OCI-LY3 (cell line): ENCODE measurements at regions not wholly inside any gene's neighbourhood (a gene's known extent, or its start where the extent isn't known, plus 50 kb on each side); places are given as distances from the start of the nearest gene placed in this dataset.
A peak's percentile ranks its signal among the peaks of the same experiment; 100 is the strongest.

Source experiments
- H2AFZ ChIP-seq: fragments of 200-600, 300-600 bp; shearing (Covaris generic); 2 replicates; pipeline ENCODE4 v1.6.0; 2014; ENCODE audit warnings: antibody characterized with exemption, low read depth, low read length
- H3K27ac ChIP-seq: fragments of 200-600, 300-600 bp; sonication (generic); 2 replicates; pipeline ENCODE4 v1.5.1; 2014; ENCODE audit warnings: mild to moderate bottlenecking, low read length, moderate library complexity, mixed read lengths
- H3K27me3 ChIP-seq: fragments of 200-600, 300-600 bp; sonication (generic); 2 replicates; pipeline ENCODE4 v1.6.1; 2014; ENCODE audit warnings: low read depth, low read length, mixed read lengths
- H3K36me3 ChIP-seq: fragments of 200-600, 300-600 bp; sonication (generic); replicated peaks from 2 replicates; pipeline ENCODE3; 2014; ENCODE audit warnings: low read depth, low read length, mixed read lengths
- H3K4me1 ChIP-seq: fragments of 300-600, 200-600 bp; sonication (generic); 2 replicates; pipeline ENCODE4 v1.6.1; 2014; ENCODE audit warnings: low read length, mixed read lengths
- H3K4me2 ChIP-seq: fragments of 200-600, 300-600 bp; sonication (generic); 2 replicates; pipeline ENCODE4 v1.6.1; 2014; ENCODE audit warnings: low read length, mixed read lengths
- H3K4me3 ChIP-seq: fragments of 300-600, 200-600 bp; sonication (generic); 2 replicates; pipeline ENCODE4 v1.5.1; 2014; ENCODE audit warnings: antibody characterized with exemption, mild to moderate bottlenecking, low read length, moderate library complexity
- H3K79me2 ChIP-seq: fragments of 300-600, 200-600 bp; shearing (Covaris generic); 2 replicates; pipeline ENCODE4 v1.6.1; 2014; ENCODE audit warnings: mild to moderate bottlenecking, low read length, mixed read lengths
- H3K9ac ChIP-seq: fragments of 300-600, 200-600 bp; shearing (Covaris generic); 2 replicates; pipeline ENCODE4 v1.6.0; 2014; ENCODE audit warnings: mild to moderate bottlenecking, low read length, moderate library complexity
- H3K9me3 ChIP-seq: fragments of 200-600, 300-600 bp; shearing (Covaris generic); 2 replicates; pipeline ENCODE4 v1.6.1; 2014; ENCODE audit warnings: low read length, mixed read lengths; ENCODE audit not compliant: insufficient read depth
- H4K20me1 ChIP-seq: fragments of 200-600, 300-600 bp; sonication (generic); 2 replicates; pipeline ENCODE4 v1.6.1; 2016; ENCODE audit warnings: low read length, mixed read lengths; ENCODE audit not compliant: insufficient read depth
- EZH2phosphoT487 ChIP-seq: fragments of 200-600 bp; shearing (Covaris generic); IDR thresholded peaks from 2 replicates; pipeline ENCODE4 v1.6.1; 2018; ENCODE audit warnings: antibody characterized with exemption, mixed run types, low read depth
- TF ChIP-seq, protein P1 (sequence below): fragments of 200-600, 300-600 bp; sonication (generic); IDR thresholded peaks from 2 replicates; pipeline ENCODE4 v1.5.1; 2014; ENCODE audit warnings: antibody characterized with exemption, low read length, low read depth

DNA sequence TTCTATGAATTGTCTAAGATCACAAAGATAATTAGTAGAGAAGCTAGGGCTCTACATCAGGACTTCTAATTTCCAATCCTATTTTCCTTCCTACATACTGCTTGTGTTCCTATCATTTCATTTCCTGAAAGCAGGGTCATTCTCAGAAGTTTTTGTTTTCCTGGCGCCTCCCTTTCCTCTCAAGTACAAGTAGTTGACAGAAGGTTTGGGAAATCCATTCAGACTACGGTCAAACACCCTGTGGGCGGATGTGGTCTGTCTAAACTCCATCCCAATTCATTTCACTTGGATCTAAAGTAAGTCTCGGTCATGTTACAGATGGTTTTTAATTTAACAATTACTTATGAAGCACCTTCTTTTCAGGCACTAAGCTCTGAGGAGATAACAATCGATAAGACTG is 221.4 kb downstream of the MTERF1 start:
- TF ChIP-seq, protein P1, sequence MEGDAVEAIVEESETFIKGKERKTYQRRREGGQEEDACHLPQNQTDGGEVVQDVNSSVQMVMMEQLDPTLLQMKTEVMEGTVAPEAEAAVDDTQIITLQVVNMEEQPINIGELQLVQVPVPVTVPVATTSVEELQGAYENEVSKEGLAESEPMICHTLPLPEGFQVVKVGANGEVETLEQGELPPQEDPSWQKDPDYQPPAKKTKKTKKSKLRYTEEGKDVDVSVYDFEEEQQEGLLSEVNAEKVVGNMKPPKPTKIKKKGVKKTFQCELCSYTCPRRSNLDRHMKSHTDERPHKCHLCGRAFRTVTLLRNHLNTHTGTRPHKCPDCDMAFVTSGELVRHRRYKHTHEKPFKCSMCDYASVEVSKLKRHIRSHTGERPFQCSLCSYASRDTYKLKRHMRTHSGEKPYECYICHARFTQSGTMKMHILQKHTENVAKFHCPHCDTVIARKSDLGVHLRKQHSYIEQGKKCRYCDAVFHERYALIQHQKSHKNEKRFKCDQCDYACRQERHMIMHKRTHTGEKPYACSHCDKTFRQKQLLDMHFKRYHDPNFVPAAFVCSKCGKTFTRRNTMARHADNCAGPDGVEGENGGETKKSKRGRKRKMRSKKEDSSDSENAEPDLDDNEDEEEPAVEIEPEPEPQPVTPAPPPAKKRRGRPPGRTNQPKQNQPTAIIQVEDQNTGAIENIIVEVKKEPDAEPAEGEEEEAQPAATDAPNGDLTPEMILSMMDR: no peak
- TF ChIP-seq EZH2phosphoT487: no peak

DNA sequence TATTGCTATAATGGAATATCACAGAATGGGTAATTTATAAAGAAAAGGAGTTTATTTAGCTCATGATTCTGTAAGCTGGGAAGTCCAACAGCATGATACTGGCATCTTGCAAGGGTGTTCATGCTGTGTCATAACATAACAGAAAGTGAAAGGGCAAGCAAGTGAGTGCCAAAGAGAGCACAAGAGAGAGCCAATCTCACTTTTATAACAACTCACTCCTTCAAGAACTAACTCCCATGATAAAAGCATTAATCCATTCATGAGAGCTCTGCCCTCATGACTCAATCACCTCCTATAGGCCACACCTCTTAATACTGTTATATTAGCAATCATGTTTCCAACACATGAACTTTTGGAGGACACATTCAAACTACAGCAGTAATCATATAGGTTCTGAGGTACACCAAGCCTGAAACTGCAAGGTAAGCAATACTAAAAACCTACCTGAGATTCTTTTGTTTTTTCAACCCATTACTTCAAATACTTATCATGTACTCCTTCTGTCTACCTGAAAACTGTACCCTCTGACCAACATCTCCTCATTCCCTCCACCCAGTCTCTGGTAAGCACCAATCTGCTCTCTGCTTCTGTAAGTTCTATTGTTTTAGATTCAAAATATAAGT is 219.7 kb downstream of the MTERF1 start:
- no peaks in the 10 kb centered on the region for H3K27me3 ChIP-seq
- H3K9ac ChIP-seq: no peak overlapping the region
- no peak overlapping the region for H3K27ac ChIP-seq
- peaks cover 4% of the 10 kb centered on the region; the same call in 1 of the 2 replicates for H3K4me1 ChIP-seq
- no peaks in the 10 kb centered on the region for H3K36me3 ChIP-seq
- no peaks in the 10 kb centered on the region for H3K79me2 ChIP-seq
- H3K9me3 ChIP-seq: no peaks in the 10 kb centered on the region
- H3K4me2 ChIP-seq: no peak overlapping the region
- TF ChIP-seq EZH2phosphoT487: no peak
- TF ChIP-seq, protein P1: no peak
- peak overlapping the region; percentile 23; the same call in 1 of the 2 replicates for H2AFZ ChIP-seq
- H4K20me1 ChIP-seq: no peaks in the 10 kb centered on the region
- no peak overlapping the region for H3K4me3 ChIP-seq

More for the DNA sequence above, 221.4 kb downstream of the MTERF1 start:
- Histone ChIP-seq H3K4me2 (no peak overlapping the region), H3K4me1 (peaks cover 4% of the 10 kb centered on the region; the same call in 1 of the 2 replicates), H2AFZ (no peak overlapping the region), H4K20me1 (no peaks in the 10 kb centered on the region), H3K36me3 (no peaks in the 10 kb centered on the region), H3K27ac (no peak overlapping the region), H3K9me3 (no peaks in the 10 kb centered on the region), H3K79me2 (no peaks in the 10 kb centered on the region), H3K9ac (no peak overlapping the region), H3K27me3 (no peaks in the 10 kb centered on the region), H3K4me3 (no peak overlapping the region)

DNA sequence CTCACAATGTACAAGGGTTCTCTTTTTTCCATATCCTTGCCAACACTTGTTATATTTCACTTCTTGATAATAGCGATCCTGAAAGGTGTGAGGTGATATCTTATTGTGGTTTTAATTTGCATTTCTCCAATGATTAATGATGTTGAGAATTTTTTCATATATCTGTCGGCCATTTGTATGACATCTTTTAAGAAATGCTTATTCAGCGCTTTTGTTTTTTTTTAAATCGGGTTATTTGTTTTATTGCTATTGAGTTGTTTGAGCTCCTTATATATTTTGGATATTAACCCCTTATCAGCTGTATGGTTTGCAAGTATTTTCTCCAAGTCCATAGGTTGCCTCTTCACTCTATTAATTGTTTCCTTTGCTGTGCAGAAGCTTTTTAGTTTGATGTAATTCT is 218.8 kb downstream of the MTERF1 start:
- H2AFZ ChIP-seq: no peak overlapping the region
- H3K36me3 ChIP-seq: no peaks in the 10 kb centered on the region
- no peak overlapping the region for H3K27ac ChIP-seq
- H4K20me1 ChIP-seq: no peaks in the 10 kb centered on the region
- TF ChIP-seq, protein P1: no peak
- no peak for TF ChIP-seq EZH2phosphoT487
- H3K4me3 ChIP-seq: no peak overlapping the region
- no peaks in the 10 kb centered on the region for H3K9me3 ChIP-seq
- no peak overlapping the region for H3K4me2 ChIP-seq
- no peak overlapping the region for H3K9ac ChIP-seq
- H3K79me2 ChIP-seq: no peaks in the 10 kb centered on the region
- no peaks in the 10 kb centered on the region for H3K27me3 ChIP-seq
- H3K4me1 ChIP-seq: peaks cover 4% of the 10 kb centered on the region; the same call in 1 of the 2 replicates

DNA sequence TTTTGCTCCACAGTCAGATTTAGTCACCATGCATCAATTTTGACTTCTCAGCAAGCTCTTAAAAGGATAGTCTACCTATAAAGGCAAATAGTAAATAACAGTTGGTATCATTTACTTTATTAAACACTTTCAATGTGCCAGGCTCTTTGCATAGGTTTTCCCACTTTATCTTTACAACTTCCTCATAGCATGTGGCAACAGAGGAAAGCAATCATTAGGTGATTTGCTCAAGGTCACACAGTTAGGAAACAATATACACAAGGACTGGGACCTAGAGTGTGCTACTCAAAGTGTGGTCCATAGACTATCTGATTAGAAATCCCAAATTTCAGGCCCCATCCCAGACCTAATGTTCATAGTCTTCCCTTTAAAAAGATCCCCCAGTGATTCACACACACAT is 212.3 kb downstream of the MTERF1 start:
- Histone ChIP-seq H3K4me3 (no peak overlapping the region), H3K9me3 (no peaks in the 10 kb centered on the region), H3K4me1 (no peaks in the 10 kb centered on the region), H3K9ac (no peak overlapping the region), H3K36me3 (no peaks in the 10 kb centered on the region), H2AFZ (no peak overlapping the region), H3K27me3 (no peaks in the 10 kb centered on the region), H3K27ac (no peak overlapping the region), H3K79me2 (no peaks in the 10 kb centered on the region), H4K20me1 (no peaks in the 10 kb centered on the region), H3K4me2 (no peak overlapping the region)
- TF ChIP-seq, protein P1: no peak
- TF ChIP-seq EZH2phosphoT487: no peak
